ENCODE measurements at regions not wholly inside any gene's neighbourhood (a gene's known extent, or its start where the extent isn't known, plus 50 kb on each side); places are given as distances from the start of the nearest gene placed in this dataset.

DNA sequence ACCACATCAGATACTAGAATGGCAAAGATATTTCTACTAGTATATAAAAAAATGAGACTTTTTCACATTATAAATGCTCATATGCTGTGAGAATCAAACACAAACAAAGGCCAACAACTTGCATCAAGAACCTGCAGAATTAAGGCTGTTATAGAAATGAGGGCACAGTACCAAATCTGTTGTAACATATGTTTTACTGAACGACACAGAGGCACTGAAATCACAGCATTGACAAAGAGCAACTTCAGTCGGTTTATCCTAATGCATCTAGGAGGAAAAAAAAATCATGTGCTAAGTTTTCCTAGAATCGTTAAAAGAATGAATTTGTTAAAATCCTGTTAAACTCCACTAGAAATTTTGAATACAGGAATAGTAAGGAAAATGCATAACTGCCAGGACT, 617.4 kb upstream of the NETO1 start:
- in situ Hi-C loops (cut with HindIII; ENCODE audit: low sequenced_read_pairs) = no loop called here

DNA sequence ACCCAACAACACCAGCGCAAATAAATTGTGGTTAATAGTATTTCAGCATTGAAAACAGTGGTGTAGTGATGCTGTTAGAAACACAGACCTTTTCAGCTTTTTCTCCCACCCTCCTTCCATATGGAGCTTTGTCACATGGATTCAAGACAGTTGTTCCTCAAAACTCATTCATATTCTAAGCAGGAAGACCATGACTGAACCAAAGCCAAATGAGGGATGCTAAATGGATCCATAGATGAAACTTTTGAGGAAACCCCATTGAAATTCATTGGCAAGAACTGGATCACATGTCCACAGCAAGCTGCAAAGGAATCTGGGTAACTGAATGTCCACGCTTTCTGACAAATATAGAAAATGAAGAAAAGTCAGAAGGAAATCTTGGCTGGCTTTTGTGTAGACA, 615.1 kb upstream of the NETO1 start:
- in situ Hi-C loops (cut with HindIII; ENCODE audit: low sequenced_read_pairs) = no loop called here

DNA sequence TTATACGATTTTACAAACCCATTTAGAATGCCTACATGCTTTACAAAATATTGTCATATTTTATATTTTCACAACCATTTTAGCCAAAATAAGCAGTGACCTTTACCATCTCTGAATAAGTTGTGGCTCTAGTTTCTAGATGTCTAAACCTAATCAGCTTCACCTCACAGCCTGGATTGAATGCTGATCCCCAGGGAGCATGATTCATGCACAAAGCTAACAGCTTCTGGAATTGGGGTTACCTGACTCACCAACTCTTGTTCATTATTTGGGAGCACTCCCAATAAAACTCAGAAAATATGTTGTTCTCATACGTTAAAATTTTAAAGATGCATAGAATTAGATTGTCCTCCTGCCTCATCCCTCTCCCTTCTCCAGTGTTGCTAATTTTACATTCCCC, 611.7 kb upstream of the NETO1 start:
- in situ Hi-C loops (cut with HindIII; ENCODE audit: low sequenced_read_pairs) = no loop called here

DNA sequence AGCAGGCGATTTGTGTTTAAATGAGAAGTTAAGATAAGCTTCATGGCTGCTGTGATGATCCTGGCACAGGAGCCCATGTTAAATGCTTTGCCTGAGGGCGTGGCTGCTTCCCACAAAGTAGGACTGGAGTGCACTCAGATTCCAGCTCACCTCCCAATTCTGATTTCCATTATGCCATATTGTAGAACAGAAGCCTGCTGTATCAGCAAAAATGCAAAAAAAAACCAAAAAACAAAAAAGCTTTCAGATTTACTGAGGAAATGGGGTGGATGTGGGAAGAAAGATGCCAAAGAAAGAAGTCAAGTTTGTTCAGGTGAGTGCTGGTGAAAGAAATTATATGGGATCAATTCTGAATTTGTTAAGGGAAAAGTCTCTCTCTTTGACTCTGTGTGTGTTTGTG, 610.4 kb upstream of the NETO1 start:
- in situ Hi-C loops (cut with HindIII; ENCODE audit: low sequenced_read_pairs) = no loop called here

DNA sequence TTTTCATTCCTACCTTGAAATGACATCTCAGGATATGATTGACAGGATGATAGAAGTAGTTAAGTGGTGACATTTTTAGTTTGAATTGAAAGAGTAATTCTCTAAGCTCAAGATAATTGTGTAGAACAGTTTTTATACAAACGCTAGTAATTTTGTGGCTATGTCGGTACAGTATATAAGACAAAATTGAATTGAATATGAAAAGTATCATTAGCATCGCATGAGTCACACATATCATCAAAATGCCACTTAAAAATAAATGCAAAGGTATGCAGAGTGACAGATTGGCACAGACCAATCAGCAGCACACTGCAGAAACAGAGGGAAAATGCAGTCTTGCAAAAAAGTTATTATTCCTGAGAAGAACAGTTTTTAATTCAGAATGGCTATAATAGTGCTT, 608.2 kb upstream of the NETO1 start:
- in situ Hi-C loops (cut with HindIII; ENCODE audit: low sequenced_read_pairs) = no loop called here

- in situ Hi-C loops (cut with HindIII; ENCODE audit: low sequenced_read_pairs) = no loop called here
Observed at GRCh38 chr18:73462092-73462491, 594.3 kb upstream of the NETO1 start.

GRCh38 chr18:73461780-73462059, 593.9 kb upstream of the NETO1 start:
- in situ Hi-C loops (cut with HindIII; ENCODE audit: low sequenced_read_pairs) = no loop called here

DNA sequence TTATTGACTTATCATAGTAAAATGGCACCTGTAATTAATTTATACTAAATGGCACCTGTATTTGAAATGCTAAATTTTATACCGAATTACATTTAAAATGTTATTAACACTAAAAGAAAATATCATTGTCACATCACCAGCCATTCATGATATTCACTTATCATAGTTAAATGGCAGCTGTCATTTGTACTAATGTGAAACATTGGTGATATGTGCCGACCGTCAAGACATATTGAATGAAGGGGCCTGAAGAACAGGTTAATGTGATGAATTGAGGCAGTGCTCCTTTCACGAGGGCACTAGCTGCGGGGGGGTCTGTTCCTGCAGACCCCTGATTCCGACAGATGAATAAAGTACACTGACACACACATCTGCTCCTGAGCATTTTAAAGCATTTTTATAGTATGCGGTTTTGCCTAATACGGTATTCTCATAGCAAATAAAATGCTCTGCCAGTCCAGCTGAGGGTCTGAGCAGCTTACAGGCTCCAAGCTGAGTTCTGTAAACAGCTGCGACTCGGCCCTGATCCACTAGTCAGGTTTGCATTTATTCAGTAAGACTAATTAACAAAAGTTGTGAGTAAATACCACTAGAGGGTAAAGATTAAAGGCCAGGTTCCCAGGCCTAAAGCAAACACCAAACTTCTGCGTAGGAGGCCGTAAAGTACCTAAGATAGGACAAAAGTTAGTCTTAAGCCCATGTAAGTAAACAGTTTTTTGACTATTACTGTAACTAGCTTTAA, 593.4 kb upstream of the NETO1 start:
- in situ Hi-C loops (cut with HindIII; ENCODE audit: low sequenced_read_pairs) = no loop called here

GRCh38 chr18:73458186-73458964, 590.6 kb upstream of the NETO1 start:
- in situ Hi-C loops (cut with HindIII; ENCODE audit: low sequenced_read_pairs) = no loop called here

DNA sequence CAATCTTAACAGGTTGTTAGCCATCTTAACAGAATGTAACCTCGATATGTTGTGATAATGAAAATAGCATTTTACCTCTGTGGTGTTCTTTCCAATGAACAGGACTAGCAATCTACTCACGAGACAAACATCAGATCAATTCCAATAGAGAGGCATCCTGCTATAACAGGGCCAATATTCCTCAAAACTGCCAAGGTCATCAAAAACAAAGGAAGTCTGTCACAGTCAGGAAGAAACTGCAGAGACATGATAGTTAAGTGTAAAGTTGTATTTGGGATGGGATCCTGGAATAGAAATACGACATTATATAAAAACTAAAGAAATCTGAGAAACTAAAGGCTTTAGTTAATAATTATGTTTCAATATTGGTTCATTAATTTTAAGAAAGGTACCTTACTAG, 588.9 kb upstream of the NETO1 start:
- in situ Hi-C loops (cut with HindIII; ENCODE audit: low sequenced_read_pairs) = no loop called here

- in situ Hi-C loops (cut with HindIII; ENCODE audit: low sequenced_read_pairs) = no loop called here
Observed at GRCh38 chr18:73452866-73453265, 585.1 kb upstream of the NETO1 start.

DNA sequence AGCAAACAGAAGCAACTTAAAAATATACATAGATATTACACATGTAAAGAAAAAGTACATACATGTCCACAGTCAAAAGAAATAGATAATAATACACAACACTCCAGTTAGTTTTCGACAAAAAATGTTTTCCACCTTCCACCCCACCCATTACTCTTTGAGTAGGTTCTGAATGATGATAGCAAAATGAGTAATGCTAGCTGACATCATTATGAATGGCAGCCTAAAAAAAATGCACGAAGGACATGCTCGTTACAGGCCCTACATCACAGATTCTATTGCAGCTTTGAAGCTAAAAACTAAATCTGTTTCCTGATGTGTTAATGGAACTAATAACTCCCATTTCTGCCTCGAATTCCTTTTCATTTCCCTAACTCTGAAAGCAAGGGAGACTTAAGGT, 578.7 kb upstream of the NETO1 start:
- in situ Hi-C loops (cut with HindIII; ENCODE audit: low sequenced_read_pairs) = no loop called here

DNA sequence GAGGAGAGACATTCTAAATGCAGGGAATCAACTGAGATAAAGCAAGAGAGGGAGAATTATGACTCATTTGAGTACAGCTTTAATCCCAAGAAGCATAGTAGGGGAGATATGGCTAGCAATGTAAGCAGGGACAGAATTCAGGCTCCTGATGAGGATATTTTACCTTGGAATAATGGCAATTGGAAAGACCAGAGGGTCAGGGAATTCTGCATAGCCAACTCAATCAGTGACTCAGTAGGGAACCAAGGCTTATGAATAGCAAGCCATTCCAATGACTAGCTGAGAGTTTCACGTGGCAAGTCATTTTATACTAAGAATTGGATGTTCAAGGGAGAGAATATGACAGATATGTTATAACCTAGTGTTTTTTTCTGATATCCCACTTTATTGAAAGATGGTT, 563.8 kb upstream of the NETO1 start:
- in situ Hi-C loops (cut with HindIII; ENCODE audit: low sequenced_read_pairs) = no loop called here

DNA sequence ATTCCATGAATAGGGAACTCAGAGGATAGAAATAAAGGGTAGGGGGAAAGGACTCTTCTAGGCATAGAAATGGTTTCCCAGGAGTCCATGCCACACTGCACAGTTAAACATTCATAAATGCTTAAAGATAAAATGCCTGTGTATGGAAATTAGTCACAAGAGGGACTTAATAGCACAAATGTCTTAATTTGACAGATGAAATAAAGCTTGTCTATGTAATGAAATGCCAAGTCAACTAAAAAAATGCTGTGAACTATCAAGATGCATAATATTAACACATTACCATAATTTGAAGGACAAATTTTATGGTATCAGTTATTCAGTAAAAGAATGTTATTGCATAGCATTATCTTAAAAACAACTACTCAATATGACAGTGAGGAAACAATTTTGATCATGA, 553.2 kb upstream of the NETO1 start:
- in situ Hi-C loops (cut with HindIII; ENCODE audit: low sequenced_read_pairs) = no loop called here

- in situ Hi-C loops (cut with HindIII; ENCODE audit: low sequenced_read_pairs) = no loop called here
Observed at GRCh38 chr18:73419531-73419930, 551.7 kb upstream of the NETO1 start.

- in situ Hi-C loops (cut with HindIII; ENCODE audit: low sequenced_read_pairs) = no loop called here
Observed at GRCh38 chr18:73414598-73414997, 546.8 kb upstream of the NETO1 start.

DNA sequence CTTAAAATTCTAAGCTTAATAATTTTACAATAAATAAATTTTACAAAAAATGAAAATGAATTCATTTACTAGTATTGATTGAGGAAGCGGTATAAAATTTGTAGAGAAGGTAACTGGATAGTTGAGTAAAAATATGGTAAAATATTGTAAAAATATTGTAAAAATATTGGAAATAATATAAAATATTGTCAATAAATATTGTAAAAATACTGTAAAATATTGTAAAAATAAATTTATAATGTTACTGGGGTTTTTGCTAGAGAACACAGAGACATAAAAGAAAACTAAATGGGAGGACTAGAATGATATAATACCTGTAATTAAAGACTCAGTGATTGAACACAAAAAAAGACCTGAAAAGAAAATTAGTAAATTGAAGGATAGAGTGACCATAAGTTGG, 546.3 kb upstream of the NETO1 start:
- in situ Hi-C loops (cut with HindIII; ENCODE audit: low sequenced_read_pairs) = no loop called here

DNA sequence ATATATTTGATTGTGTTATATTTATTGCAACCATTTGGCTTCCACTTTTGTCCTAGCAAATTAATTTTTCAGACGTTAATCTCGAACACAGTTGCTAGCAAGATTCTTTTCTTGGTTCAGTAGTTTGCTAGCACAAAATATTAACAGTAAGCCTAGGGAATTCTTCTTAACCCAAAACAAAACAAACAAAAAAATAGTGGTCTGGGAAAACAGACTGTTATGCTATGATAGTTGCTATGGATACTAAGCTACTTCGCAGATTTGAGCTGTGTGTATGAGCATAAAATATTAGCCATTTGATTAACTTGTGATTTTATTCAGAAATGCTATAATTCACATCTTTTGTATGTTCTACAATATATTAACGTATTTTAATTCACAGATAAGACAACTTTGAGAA, 541.5 kb upstream of the NETO1 start:
- in situ Hi-C loops (cut with HindIII; ENCODE audit: low sequenced_read_pairs) = no loop called here

DNA sequence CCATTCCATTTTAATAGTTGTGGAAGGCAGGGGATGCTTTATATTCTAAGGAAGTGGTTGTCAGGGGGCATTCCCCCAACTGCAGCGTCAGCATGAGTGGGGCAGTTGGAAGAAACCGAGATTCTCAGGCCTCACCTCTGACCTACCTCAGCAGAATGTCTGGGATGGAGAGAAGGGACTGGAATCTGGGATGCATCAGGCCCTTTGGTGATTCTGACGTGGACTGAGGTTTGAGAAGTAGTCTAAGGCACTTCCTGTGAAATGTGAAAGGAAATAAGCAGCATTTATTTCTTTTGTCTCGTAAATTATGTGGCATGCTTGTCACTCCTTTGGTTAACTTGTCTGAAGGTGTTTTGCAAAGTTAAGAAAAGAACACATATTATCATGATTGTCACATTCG, 540.7 kb upstream of the NETO1 start:
- in situ Hi-C loops (cut with HindIII; ENCODE audit: low sequenced_read_pairs) = no loop called here

DNA sequence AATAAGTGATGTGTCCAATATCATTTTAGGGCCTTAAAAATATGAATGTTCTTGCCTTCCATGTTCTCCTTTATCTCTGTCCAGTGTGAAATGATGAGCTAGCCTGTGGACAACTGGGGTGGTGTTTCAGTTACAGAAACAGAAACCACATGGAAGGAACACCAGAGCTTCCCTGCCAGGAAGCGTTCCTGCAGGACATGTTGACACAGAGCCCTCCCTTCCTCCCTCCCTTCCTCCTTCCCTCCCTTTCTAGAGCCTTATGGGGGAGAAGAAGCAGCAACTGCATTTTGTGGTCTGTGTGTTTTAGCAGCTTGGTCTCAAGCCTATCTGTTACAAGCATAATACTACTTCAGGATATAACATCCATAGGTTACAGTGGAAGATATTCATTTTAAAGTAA, 539.7 kb upstream of the NETO1 start:
- in situ Hi-C loops (cut with HindIII; ENCODE audit: low sequenced_read_pairs) = no loop called here

GRCh38 chr18:73384246-73384645, 516.5 kb upstream of the NETO1 start:
- in situ Hi-C loops (cut with HindIII; ENCODE audit: low sequenced_read_pairs) = no loop called here

GRCh38 chr18:73381699-73382036, 513.9 kb upstream of the NETO1 start:
- in situ Hi-C loops (cut with HindIII; ENCODE audit: low sequenced_read_pairs) = no loop called here
